SK-N-MC (cell line): ENCODE measurements at regions not wholly inside any gene's neighbourhood (a gene's known extent, or its start where the extent isn't known, plus 50 kb on each side); places are given as distances from the start of the nearest gene placed in this dataset.

Experiments
- EZH2 ChIP-seq: fragments of 200-600 bp; sonication (generic); IDR thresholded peaks from one replicate; pipeline ENCODE4 v1.6.1; 2017; ENCODE audit warnings: antibody characterized with exemption
- FOXP2 ChIP-seq: optimal IDR thresholded peaks from 2 replicates; pipeline ENCODE3; 2011; ENCODE audit warnings: mild to moderate bottlenecking, moderate library complexity; ENCODE audit not compliant: insufficient read depth; ENCODE audit errors: extremely low read length, control extremely low read depth
- POLR2AphosphoS5 ChIP-seq: IDR thresholded peaks from 2 replicates; pipeline ENCODE4 v1.6.1; 2012; ENCODE audit warnings: mild to moderate bottlenecking, low read depth, low read length, borderline replicate concordance

- TF ChIP-seq EZH2 (no peak), POLR2AphosphoS5 (no peak), FOXP2 (no peak)
Measured at GRCh38 chr4:56099378-56099786, 150.6 kb downstream of the CEP135 start.
